Myocyte (in vitro differentiated cells): ENCODE measurements at regions not wholly inside any gene's neighbourhood (a gene's known extent, or its start where the extent isn't known, plus 50 kb on each side); places are given as distances from the start of the nearest gene placed in this dataset.

ENCODE experiments used
- DNase-seq: peaks from one replicate; pipeline ENCODE4 v3.0.0-alpha.2; 2012; ENCODE audit warnings: low read depth

DNA sequence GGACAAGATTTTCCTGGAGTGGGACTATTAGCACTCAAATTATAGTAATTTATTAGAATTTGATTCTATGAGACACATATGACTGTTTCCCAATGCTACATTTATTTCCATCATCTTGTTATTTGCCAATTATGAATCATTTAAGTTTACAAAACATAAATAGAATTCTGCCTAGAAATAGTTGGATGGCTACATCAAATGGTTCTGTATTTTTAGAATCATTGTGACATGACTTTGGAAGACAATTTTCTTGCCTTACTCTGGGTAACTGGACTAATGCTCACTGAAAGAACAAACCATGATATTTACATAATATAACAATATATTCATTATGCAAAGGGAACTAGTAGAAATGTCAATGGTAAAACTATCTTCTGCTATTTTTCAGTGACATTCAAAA is 173.5 kb downstream of the ZIC1 start:
- peak; percentile 12 for DNase-seq

DNA sequence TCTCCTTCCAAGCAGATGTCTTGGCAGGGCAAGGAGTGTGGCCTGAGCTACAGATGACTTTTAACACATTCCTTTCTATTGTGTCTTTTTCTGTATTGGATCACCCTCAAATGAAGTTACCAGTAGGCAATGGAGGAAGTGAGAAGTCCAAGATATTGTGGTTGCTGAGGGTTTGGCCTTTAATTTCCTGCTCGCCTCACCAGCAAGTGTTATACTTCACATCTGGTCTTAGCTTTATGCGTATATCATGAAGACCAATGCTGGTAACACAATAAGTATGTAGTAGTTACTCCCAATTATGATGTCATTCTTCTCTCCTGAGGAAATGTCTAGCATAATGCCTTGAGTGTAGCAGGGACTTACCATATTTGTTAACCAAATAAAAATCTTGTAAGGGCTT is 179.9 kb downstream of the ZIC1 start:
- DNase-seq, result peak; percentile 24

DNA sequence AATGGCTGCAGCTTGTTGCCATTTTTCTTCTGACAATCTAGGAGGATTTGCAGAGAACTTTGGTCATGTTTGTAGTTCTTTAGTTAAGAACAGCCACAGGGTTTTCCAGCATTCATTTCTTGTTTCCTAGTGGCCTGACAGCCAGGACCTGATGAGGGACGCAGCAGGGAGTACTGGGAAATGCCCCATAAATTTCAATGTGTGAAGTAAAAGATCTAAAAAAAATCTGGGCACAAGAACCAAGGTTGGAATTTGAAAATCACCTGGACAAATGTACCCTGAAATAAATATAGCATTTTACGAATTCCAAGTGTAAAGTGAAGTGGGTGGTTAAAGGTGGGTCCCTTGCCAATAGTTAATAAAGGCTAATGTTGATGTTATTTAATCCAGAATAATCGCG is 195.0 kb downstream of the ZIC1 start:
- DNase-seq, result no peak

DNA sequence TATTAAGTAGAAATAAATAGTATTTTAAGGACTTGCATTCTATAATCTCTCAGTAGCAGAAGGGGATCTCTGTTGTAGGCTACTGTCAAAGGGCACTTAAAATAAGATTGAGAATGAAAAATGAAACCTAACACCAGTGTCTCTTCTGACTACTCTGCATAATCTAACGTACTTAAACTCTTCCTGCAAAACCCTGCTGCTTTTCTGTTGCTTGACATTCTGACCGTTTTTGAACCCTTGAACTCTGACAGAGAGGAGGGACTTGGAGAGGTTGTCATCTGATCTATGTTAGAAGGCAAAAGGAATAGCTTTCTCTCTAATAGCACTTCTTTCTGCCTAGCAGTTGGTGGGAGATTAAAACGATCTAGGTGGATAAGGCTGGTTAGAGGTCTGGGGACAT is 204.6 kb downstream of the ZIC1 start:
- peak; percentile 19 for DNase-seq

DNA sequence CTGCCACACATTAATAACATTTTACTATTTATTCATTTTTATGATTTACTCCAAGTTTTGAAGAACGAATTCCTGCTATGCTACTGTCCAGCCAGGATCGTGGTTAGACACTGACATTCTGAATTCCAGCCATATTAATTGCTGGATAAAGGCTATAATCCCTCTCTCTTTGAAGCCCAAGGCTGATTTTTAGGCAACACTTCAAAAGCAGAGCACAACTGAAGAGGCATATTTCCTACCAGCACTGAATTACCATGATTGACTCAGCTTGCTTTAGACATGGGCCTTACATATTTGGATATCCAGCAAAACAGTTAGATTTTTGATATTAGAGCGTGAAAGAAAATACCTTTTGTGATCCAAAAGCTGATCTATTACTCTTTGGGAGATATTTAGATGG is 205.0 kb downstream of the ZIC1 start:
- no peak for DNase-seq

DNA sequence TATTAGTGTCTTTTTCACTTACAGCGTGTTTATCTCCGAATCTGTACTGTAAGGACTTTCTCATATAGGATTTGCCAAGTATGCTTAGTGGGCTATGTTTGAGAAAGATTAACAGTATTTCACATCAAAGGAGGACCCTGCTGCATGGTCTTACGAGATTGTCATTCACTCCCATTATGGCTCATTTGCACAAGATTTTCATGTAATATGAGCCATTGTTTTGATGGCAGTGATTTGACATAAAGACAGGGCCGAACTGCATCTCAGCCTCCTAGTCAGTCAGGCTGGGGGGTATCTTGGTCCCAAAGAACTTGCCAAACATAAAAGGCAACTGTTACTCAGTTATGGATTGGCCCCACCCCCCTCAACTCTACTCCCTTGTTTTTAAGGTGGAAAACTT is 205.9 kb downstream of the ZIC1 start:
- DNase-seq, result no peak

DNA sequence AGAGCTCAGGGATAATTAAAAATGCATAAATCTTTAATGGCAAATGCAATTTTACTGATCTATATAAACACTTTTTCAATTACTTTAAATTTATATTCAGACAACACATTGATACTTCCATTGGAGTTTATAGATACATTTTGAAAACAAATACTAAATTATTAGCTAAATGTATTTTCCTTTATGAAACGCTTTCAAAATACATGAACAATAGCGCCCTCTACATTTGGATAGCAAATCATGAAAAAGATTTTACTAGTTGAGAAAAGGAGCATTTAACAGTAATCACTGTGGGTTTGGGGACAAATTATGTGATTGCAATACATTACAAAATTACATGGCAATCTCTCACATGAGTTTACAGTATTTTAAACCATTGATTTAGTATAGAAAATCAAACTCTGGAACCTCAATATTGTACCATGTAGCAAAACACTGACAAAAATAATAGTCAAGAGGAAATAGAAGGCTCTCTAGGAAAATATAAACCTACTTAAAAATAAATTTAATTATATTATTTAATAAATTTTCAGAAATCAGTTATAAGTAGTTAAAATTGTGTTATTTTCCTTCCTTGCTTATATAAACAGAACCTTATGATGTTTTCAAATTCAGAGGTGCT is 207.9 kb downstream of the ZIC1 start:
- DNase-seq, result peak; percentile 59

DNA sequence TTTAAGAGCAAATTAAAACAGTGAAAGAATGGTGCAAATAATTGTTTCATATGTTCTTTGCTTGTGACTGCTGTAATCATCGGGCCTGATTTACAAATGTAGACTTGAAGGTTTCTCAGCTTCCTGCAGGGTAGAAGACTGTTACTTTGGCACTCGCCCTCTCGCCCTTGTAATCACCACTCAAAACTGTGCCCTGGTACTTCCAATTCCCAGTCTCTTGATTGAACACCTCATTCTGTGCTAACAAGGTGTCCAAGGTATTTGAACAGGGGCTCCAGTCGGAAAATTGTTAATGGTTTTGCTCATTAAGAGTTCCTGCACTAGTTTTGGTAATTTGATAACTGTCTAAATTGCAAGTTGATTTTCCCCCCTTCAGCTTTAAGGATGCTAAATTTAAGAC is 209.5 kb downstream of the ZIC1 start:
- no peak for DNase-seq

DNA sequence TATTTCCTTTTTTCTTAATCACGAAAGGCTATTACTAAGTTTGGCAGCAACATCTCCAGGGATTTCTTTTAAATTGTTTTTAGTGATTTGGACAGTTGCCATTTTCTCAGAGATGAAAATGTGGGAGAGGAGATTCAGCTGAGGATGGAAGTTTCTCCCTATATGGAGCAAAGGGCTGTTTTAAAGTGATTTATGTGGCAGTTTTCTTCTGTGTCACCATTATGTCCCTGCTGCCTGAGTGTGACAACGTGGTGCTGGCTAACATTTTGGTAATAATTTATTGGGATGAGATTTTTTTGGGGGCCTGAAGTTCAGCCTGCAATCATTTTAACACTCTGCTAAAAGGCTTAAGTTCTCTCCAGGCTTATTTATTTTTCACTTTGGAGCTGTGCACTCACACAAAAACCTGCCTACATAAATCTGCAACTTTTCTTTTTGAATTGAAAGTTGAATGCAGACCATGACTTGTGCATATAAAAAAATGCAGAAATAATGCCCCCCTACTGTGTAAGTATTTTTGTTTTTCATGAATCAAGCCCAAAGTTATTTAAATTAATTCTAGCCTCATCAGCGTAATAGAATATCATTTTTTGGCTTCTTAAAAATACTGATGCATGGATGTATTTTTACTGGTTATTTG is 210.9 kb downstream of the ZIC1 start:
- DNase-seq, result no peak

DNA sequence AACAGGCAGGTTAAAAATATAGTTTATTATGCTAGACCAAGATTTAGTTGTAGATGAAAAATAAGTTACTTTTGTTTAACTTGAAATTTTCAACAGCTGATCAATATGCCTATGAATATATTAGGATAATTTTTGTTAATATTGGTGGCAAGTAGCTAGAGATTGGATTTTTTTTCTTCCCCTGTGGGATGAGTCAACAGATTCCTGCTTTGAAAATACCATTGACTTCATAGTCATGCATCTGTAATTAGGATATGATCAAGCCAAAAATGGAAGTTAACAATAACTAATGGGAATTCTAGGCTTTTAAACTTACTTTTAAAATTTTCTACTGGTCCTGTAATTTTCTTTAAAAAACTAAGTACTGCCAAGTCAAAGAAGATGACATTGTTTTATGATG is 211.7 kb downstream of the ZIC1 start:
- peak; percentile 54 for DNase-seq

DNA sequence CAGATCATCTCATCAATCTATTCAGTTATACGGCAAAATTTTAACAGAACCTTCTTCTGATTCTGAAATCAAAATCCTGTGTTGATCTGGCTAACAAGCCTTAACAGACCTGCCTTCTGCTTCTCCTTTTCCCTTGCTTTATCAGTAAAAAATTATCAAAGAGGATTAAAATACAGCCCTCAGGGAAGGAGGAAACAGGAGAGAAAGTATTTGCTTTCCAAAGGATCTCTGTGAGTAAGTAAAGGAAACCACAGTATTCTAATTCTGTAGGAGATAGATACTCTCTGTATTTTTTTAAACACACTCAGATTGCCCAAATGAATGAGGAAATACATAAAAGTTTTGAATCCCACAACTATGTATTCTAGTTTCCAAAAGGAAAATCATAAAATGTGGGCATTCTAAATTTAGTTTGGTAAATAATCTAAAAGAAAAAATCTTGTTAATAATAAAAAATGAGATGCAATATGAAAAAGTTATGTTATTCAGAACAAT is 221.8 kb downstream of the ZIC1 start:
- DNase-seq, result no peak

DNA sequence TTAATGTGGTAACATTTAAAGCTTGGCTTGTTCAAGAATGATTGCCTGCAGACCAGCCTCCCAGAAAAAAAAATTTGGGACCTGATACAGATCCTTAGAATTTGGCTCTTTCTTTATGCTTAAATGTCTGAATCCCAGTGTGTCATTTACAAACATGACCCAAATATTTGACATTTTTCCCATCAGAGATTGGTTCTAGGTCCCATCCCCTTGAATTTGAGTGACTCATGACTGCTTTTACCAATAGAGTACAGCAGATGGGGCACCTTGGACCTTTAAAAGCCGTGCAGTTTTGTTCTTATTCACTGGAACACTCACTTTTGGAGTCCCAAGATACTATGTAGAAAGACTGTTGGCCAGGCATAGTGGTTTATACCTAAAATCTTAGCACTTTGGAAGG is 231.6 kb downstream of the ZIC1 start:
- DNase-seq, result no peak

DNA sequence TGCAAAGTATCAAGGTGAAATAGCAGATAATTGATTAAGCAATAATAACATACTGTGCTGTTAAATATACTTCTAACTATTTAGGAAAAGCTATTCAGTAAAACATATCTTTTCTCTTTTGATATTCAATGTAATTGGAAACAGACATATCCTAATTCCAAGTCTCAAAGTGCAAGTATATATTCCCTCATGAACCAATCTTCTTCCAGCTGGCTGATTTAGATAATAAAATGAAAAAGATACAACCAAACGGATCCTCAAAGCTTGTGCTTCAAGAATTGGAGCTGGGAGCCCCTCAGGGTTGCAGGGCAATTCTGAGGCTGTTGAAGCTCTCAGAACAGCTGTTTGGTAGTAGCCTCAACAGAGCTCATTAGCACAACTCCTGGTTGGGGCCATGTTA is 236.6 kb downstream of the ZIC1 start:
- DNase-seq, result no peak

DNA sequence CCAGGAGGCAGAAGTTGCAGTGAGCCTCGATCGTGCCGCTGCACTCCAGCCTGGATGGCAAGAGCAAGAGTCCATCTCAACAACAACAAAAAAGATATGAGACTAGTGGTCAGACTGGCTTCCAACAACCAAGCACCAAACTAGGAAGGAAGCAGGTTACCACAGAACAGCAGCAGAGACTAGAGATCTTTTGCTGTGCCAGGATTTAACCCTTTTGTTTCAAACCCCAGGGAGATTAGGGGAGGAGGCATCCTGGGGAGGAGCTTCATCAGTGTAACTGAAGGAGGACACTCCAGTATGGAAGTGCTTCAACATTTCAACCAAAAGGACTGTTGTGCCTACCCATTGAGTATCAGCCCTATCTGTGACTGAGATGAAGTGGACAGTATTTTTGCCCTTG is 240.3 kb downstream of the ZIC1 start:
- no peak for DNase-seq

DNA sequence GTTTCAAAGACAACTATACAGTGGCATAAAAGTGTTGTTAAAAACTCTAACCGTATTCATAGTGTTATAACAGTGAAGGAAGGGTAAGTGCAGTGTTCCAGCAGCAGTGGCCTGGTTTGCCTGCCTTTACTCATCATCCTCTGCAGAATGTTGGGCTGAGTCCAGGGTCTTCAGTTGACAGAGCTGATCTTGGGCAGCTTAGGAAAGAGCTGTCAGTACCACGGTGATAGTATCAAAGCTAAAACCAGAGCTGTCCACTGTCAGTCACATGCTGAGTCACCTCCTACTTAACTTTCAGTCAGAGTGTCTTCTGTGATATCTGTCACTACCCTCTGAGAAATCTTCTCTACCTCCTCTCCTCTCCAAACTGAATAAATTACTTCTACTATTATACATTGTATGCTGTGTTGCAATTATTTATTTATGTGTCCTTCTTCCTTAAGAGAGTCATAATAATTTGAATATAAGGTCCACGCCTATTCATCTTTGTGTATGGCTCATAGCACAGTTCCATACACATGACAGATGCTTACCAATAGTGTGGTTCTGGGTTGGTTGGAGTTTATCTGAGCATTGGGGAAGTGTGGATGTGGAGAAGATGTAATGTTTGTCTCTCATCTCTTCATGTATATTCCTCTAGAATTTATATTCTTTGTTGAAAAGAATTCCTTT is 242.1 kb downstream of the ZIC1 start:
- peak; percentile 73 for DNase-seq

DNA sequence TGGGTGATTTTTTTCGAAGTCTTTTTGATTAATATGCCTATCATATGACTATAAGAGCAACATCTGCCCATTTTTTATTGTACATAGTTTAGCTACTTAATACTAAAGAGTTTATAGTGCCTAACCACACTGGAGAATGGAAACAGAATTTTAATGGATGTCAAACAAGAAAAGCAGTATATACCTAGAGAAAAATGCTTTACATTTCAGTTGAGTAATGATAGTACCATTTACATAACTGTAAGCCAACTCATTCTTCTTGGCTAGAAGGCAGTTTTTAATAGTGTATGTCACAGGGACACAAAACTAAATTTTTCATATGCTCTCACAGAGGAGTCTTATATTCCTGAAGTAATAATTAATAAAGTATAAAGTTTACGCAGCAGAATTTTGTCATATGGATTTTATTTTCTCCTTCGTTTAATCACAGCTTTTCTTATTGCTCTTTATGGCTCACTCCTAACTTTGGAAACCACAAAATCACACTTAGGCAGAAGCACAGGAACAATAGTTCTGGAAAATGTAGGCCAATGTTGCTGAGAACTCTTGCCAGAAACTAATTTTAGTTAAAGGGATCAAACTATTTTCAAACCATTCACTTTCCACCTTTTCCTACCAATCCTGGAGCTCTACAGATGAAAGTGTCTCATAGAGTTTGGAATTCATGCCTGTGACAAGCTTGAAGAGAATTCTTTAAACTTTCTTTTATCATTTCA is 243.6 kb downstream of the ZIC1 start:
- no peak for DNase-seq

DNA sequence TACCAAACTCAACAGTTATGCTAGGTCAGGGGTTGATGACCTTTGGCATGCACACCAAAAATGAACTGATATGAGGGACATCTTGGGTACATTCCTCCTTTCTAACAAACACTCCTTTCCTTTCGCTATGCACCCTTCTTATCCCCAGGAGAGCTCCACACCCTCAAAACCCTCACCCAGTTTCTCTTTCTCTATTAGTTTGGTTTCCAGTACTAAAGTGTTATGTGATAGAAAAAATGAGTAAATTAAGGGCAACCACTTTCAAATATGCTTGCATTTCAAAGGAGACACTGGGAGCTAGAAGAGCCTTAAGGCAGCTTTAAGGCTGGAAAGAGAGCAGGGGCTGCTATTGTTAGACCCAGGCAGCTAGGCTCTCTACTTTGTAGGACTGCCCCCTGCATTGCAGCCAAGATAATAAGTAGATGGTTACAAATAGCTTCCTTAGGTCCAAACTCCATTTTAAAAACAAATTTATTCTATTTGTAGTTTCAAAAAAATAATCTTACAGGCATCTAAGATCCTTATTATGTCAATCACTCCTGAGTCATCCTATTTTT is 244.3 kb downstream of the ZIC1 start:
- DNase-seq, result no peak

DNA sequence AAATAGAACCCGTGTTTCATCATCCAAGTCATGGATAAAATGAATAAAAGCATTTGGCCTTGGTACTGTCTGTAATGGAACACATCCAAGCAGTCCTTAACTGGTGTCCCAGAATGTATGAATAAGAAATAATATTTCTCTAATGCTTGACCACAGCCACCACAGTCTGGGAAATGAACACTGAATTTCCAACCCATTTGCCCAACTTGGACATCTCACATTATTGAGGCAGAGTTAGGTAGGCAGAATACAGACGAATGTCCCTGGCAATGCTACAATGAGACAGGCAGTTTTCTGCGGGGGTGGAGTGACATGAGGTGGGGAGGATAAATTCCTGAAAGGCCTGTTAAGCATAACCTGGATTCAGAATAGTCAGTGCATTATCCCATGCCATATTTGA is 245.7 kb downstream of the ZIC1 start:
- peak; percentile 86 for DNase-seq

DNA sequence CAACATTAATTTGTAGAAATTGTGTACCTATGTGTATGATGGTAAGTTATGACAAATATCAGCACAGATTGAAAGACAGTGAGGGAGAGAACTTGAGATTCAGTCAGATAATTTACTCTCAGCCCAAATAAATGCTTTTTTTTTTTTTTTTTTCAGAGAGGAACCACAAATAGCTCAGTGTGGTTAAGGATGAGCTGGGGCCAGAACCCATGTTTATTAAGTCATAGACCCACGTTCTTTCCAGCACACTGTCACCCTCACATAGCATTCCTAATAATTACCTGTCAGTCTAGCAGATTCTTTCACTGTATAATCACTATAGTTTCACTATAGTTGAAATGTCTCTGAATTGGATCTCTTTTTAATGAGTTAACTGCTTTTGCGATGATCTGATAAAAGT is 246.1 kb downstream of the ZIC1 start:
- peak; percentile 82 for DNase-seq

DNA sequence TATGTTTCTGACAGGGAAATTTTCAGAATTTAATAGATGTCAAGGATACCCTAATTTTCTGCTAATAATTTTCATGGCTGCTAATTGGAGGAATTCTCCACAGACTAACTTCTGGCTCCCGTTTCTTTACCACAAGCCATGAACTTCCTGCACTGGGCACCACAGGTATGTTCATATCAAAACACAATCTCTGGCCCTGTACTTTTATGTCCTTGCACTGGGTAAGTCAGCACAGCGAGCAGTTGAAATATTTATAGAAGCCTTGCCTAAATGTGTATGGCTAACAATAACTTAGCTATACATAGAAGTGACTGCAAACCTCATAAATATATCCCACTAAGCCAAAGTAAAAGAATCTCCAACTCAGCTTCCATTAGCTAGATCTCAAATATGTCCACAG is 246.9 kb downstream of the ZIC1 start:
- DNase-seq, result peak; percentile 82

DNA sequence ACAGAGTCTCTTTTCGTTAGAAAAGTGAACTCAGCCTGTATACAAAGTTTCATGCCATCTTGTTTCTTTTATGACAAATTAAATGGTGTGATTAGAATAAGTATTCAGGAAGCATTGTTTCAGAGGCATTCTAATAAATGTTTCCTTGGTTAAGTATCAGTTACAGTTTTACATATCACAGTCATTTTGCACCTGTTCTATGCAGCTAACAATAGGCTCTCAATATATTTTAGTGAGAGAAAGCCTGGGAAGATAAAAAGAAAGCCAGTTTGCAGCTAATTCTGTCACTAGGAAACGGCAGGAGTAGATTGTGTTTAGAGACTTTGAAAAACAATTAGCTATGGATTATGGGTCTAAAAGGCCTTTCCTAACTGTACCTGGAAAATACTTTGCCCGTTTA is 252.8 kb downstream of the ZIC1 start:
- DNase-seq, result peak; percentile 54

DNA sequence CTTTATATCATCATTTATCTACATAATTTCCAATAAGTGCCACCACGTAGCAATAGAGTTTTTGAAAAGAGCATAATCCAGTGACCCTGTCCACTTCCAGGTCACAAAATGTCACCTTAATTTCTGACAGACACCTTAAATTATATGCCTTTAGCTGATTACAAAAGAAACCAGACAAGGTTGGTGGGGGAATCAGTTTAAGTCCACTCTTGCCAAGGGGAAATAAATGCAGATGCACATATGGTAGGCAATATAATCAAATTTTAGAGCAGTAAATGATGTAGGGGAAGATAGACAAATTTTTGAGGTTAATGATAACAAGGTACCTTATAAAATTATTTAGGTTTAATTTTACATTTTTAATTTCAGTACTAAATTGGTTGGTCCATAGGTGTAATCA is 253.5 kb downstream of the ZIC1 start:
- DNase-seq, result no peak
